ENCODE measurements at regions not wholly inside any gene's neighbourhood (a gene's known extent, or its start where the extent isn't known, plus 50 kb on each side); places are given as distances from the start of the nearest gene placed in this dataset.

- no peaks in the 10 kb centered on the region for H3F3A ChIP-seq (ENCODE audit: insufficient read depth, low read length, poor library complexity, severe bottlenecking)
- H3K4me2 ChIP-seq (ENCODE audit: low read length) = no peak overlapping the region
- H3K79me2 ChIP-seq (replicated peaks; ENCODE audit: insufficient read depth, low read length) = no peaks in the 10 kb centered on the region
- TF ChIP-seq, protein P1, sequence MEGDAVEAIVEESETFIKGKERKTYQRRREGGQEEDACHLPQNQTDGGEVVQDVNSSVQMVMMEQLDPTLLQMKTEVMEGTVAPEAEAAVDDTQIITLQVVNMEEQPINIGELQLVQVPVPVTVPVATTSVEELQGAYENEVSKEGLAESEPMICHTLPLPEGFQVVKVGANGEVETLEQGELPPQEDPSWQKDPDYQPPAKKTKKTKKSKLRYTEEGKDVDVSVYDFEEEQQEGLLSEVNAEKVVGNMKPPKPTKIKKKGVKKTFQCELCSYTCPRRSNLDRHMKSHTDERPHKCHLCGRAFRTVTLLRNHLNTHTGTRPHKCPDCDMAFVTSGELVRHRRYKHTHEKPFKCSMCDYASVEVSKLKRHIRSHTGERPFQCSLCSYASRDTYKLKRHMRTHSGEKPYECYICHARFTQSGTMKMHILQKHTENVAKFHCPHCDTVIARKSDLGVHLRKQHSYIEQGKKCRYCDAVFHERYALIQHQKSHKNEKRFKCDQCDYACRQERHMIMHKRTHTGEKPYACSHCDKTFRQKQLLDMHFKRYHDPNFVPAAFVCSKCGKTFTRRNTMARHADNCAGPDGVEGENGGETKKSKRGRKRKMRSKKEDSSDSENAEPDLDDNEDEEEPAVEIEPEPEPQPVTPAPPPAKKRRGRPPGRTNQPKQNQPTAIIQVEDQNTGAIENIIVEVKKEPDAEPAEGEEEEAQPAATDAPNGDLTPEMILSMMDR (IDR thresholded peaks at IDR 0.05; ENCODE audit: poor library complexity, severe bottlenecking) = no peak
- TF ChIP-seq EZH2 (IDR thresholded peaks at IDR 0.05; ENCODE audit: borderline replicate concordance, insufficient read depth, low read length, poor library complexity, severe bottlenecking) (no peak), POLR2AphosphoS5 (IDR thresholded peaks at IDR 0.05) (no peak), SMC3 (conservative IDR thresholded peaks at IDR 0.05; ENCODE audit: poor library complexity) (no peak), RAD21 (conservative IDR thresholded peaks at IDR 0.05) (no peak), MXI1 (conservative IDR thresholded peaks at IDR 0.05; ENCODE audit: poor library complexity, severe bottlenecking) (no peak), TAF1 (IDR thresholded peaks at IDR 0.05; ENCODE audit: low read depth) (no peak), EP300 (conservative IDR thresholded peaks at IDR 0.05; ENCODE audit: poor library complexity, severe bottlenecking) (no peak)
- TF ChIP-seq, protein P2, sequence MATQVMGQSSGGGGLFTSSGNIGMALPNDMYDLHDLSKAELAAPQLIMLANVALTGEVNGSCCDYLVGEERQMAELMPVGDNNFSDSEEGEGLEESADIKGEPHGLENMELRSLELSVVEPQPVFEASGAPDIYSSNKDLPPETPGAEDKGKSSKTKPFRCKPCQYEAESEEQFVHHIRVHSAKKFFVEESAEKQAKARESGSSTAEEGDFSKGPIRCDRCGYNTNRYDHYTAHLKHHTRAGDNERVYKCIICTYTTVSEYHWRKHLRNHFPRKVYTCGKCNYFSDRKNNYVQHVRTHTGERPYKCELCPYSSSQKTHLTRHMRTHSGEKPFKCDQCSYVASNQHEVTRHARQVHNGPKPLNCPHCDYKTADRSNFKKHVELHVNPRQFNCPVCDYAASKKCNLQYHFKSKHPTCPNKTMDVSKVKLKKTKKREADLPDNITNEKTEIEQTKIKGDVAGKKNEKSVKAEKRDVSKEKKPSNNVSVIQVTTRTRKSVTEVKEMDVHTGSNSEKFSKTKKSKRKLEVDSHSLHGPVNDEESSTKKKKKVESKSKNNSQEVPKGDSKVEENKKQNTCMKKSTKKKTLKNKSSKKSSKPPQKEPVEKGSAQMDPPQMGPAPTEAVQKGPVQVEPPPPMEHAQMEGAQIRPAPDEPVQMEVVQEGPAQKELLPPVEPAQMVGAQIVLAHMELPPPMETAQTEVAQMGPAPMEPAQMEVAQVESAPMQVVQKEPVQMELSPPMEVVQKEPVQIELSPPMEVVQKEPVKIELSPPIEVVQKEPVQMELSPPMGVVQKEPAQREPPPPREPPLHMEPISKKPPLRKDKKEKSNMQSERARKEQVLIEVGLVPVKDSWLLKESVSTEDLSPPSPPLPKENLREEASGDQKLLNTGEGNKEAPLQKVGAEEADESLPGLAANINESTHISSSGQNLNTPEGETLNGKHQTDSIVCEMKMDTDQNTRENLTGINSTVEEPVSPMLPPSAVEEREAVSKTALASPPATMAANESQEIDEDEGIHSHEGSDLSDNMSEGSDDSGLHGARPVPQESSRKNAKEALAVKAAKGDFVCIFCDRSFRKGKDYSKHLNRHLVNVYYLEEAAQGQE (IDR thresholded peaks at IDR 0.05; ENCODE audit: borderline replicate concordance) = no peak
- H4K20me1 ChIP-seq (ENCODE audit: insufficient read depth) = no peaks in the 10 kb centered on the region
- H3K4me3 ChIP-seq (ENCODE audit: low read length) = no peak overlapping the region
- no peaks in the 10 kb centered on the region for H3K36me3 ChIP-seq (ENCODE audit: insufficient read depth, low read length)
- no peaks in the 10 kb centered on the region for H3K9me2 ChIP-seq (ENCODE audit: insufficient read depth, low read length)
- no peak overlapping the region for H2AFZ ChIP-seq (ENCODE audit: low read depth, low read length)
- H3K9ac ChIP-seq (ENCODE audit: low read length) = no peak overlapping the region
- H3K27me3 ChIP-seq (ENCODE audit: insufficient read depth, low read depth, low read length) = no peaks in the 10 kb centered on the region
- H3K9me3 ChIP-seq (ENCODE audit: low read length) = no peaks in the 10 kb centered on the region
- no peak overlapping the region for H3K27ac ChIP-seq (ENCODE audit: low read length)
Observed at GRCh38 chr1:59108481-59109317, 188.2 kb upstream of the FGGY start.

DNA sequence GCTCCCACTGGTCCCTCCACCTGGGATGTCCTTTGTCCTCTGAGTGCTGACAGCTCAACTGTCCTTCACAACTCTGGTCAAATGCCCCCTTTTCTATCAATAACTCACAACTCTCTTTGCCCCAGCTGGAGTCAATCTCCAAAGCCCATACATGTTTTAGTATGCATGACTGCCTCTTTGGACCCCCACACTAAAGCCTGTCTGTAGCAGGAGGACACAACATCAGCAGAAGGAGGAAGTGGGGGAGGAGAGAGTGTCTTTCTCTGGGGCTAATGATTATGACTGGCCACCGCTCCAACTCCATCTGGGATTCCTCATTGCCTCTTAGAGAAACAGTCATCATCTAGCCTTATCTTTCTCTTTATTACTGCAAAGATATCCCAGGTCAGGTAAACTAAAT lies 186.6 kb upstream of the FGGY start:
- H3F3A ChIP-seq (ENCODE audit: insufficient read depth, low read length, poor library complexity, severe bottlenecking) = no peaks in the 10 kb centered on the region
- no peaks in the 10 kb centered on the region for H4K20me1 ChIP-seq (ENCODE audit: insufficient read depth)
- H3K27me3 ChIP-seq (ENCODE audit: insufficient read depth, low read depth, low read length) = no peaks in the 10 kb centered on the region
- H3K9ac ChIP-seq (ENCODE audit: low read length) = no peak overlapping the region
- TF ChIP-seq RAD21 (conservative IDR thresholded peaks at IDR 0.05) = no peak
- TF ChIP-seq, protein P2 (IDR thresholded peaks at IDR 0.05; ENCODE audit: borderline replicate concordance) = no peak
- TF ChIP-seq EZH2 (IDR thresholded peaks at IDR 0.05; ENCODE audit: borderline replicate concordance, insufficient read depth, low read length, poor library complexity, severe bottlenecking) = no peak
- no peak for TF ChIP-seq TAF1 (IDR thresholded peaks at IDR 0.05; ENCODE audit: low read depth)
- TF ChIP-seq POLR2AphosphoS5 (IDR thresholded peaks at IDR 0.05) = no peak
- no peak for TF ChIP-seq MXI1 (conservative IDR thresholded peaks at IDR 0.05; ENCODE audit: poor library complexity, severe bottlenecking)
- TF ChIP-seq EP300 (conservative IDR thresholded peaks at IDR 0.05; ENCODE audit: poor library complexity, severe bottlenecking) = no peak
- TF ChIP-seq, protein P1 (IDR thresholded peaks at IDR 0.05; ENCODE audit: poor library complexity, severe bottlenecking) = no peak
- no peaks in the 10 kb centered on the region for H3K79me2 ChIP-seq (replicated peaks; ENCODE audit: insufficient read depth, low read length)
- H3K27ac ChIP-seq (ENCODE audit: low read length) = no peak overlapping the region
- no peak overlapping the region for H3K4me3 ChIP-seq (ENCODE audit: low read length)
- H2AFZ ChIP-seq (ENCODE audit: low read depth, low read length) = no peak overlapping the region
- H3K9me3 ChIP-seq (ENCODE audit: low read length) = no peaks in the 10 kb centered on the region
- H3K36me3 ChIP-seq (ENCODE audit: insufficient read depth, low read length) = no peaks in the 10 kb centered on the region
- no peaks in the 10 kb centered on the region for H3K9me2 ChIP-seq (ENCODE audit: insufficient read depth, low read length)
- H3K4me2 ChIP-seq (ENCODE audit: low read length) = no peak overlapping the region
